Fibroblast of lung (primary cell): ENCODE measurements at regions not wholly inside any gene's neighbourhood (a gene's known extent, or its start where the extent isn't known, plus 50 kb on each side); places are given as distances from the start of the nearest gene placed in this dataset.

Experiments
- DNase-seq, 2 donors: peaks; one replicate each; pipeline versions ENCODE4 v3.0.0 to v3.0.0-alpha.2; 2010; ENCODE audit warnings: low read depth in 2 of 2
- H2AFZ ChIP-seq: 2 replicates; pipeline ENCODE4 v1.5.1; 2012; ENCODE audit warnings: low read length, control low read depth, inconsistent platforms
- H3K27ac ChIP-seq: 2 replicates; pipeline ENCODE4 v1.5.1; 2011; ENCODE audit warnings: low read length, control low read depth; ENCODE audit not compliant: insufficient read depth
- H3K27me3 ChIP-seq: 2 replicates; pipeline ENCODE4 v1.5.1; 2011; ENCODE audit warnings: mild to moderate bottlenecking, low read length; ENCODE audit not compliant: control insufficient read depth, insufficient read depth
- H3K36me3 ChIP-seq: 2 replicates; pipeline ENCODE4 v1.5.1; 2011; ENCODE audit warnings: low read length; ENCODE audit not compliant: control insufficient read depth, insufficient read depth
- H3K4me1 ChIP-seq: 2 replicates; pipeline ENCODE4 v1.5.1; 2011; ENCODE audit warnings: low read length; ENCODE audit not compliant: control insufficient read depth, insufficient read depth; ENCODE audit errors: extremely low read depth
- H3K4me2 ChIP-seq: 2 replicates; pipeline ENCODE4 v1.5.1; 2011; ENCODE audit warnings: low read length, control low read depth; ENCODE audit not compliant: insufficient read depth; ENCODE audit errors: extremely low read depth
- H3K4me3 ChIP-seq, 4 experiments: fragments of 200-600 bp in 1 of 4; sonication (generic) in 1 of 4; replicated peaks in 1 of 4; 2 replicates each; pipeline ENCODE4 v1.5.1; 2011 to 2016; ENCODE audit warnings: low read length in 4 of 4, low read depth in 3 of 4, mild to moderate bottlenecking in 3 of 4, control low read depth in 2 of 4, inconsistent platforms in 1 of 4, mixed read lengths in 1 of 4; ENCODE audit not compliant: insufficient read depth in 1 of 4; ENCODE audit errors: control extremely low read depth in 1 of 4
- H3K79me2 ChIP-seq: 2 replicates; pipeline ENCODE4 v1.5.1; 2012; ENCODE audit warnings: mild to moderate bottlenecking, low read length, inconsistent platforms; ENCODE audit not compliant: control insufficient read depth, insufficient read depth
- H3K9ac ChIP-seq: 2 replicates; pipeline ENCODE4 v1.5.1; 2011; ENCODE audit warnings: mild to moderate bottlenecking, low read length, control low read depth; ENCODE audit not compliant: insufficient read depth
- H3K9me3 ChIP-seq: 2 replicates; pipeline ENCODE4 v1.5.1; 2012; ENCODE audit warnings: low read depth, low read length; ENCODE audit not compliant: control insufficient read depth, insufficient read depth
- H4K20me1 ChIP-seq: 2 replicates; pipeline ENCODE4 v1.5.1; 2011; ENCODE audit warnings: low read length; ENCODE audit not compliant: control insufficient read depth, insufficient read depth; ENCODE audit errors: extremely low read depth
- CTCF ChIP-seq, 2 donors: IDR thresholded peaks in 1 of 2; conservative IDR thresholded peaks in 1 of 2; 1 replicate in 1 of 2; 2 replicates in 1 of 2; pipeline ENCODE4 v1.5.1; 2011 to 2012; ENCODE audit warnings: low read length in 2 of 2, control low read depth in 1 of 2, inconsistent platforms in 1 of 2, low read depth in 1 of 2, mild to moderate bottlenecking in 1 of 2
- EZH2 ChIP-seq: IDR thresholded peaks from 2 replicates; pipeline ENCODE4 v1.5.1; 2012; ENCODE audit warnings: low read length, control low read depth, mild to moderate bottlenecking; ENCODE audit errors: missing control alignments

DNA sequence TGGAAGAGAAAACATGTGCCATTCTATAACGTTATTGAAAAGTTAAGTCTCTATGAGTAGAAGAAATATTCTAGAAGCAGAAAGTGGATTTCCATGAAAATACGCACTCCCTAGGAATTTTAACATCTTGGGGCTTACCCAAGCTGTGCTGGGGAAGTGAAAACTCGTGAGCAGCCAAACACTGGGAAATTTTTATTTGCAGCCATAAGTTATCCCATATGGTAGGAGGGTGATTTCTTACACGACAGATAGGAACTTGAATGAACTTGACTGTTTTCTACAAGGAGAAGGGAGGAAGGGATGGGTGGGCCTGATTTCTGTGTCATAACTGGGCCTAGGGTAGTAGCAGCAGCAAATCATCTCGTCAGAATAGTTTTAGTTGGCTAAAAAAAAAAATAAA lies 272.6 kb downstream of the ETAA1 start:
- TF ChIP-seq CTCF (conservative IDR thresholded peaks at IDR 0.05 in 1 of 2, IDR thresholded peaks at IDR 0.05 in 1 of 2; ENCODE audit: low read depth in 1 of 2, low read length in 2 of 2) (no peak), EZH2 (no peak)
- Histone ChIP-seq H3K4me1 (no peaks in the 10 kb centered on the region), H2AFZ (no peak overlapping the region), H3K9ac (no peak overlapping the region), H3K27me3 (no peaks in the 10 kb centered on the region), H3K36me3 (no peaks in the 10 kb centered on the region), H3K79me2 (no peaks in the 10 kb centered on the region), H3K27ac (no peak overlapping the region), H3K9me3 (no peaks in the 10 kb centered on the region), H3K4me2 (no peak overlapping the region), H4K20me1 (no peaks in the 10 kb centered on the region), H3K4me3 (no peak overlapping the region)
- no peak for DNase-seq

GRCh38 chr2:67670747-67671183 lies 273.6 kb downstream of the ETAA1 start:
- DNase-seq, result no peak
- Histone ChIP-seq H3K27ac (no peak overlapping the region), H3K4me3 (no peak overlapping the region), H3K9ac (no peak overlapping the region), H4K20me1 (no peaks in the 10 kb centered on the region), H3K9me3 (no peaks in the 10 kb centered on the region), H3K36me3 (no peaks in the 10 kb centered on the region), H3K79me2 (no peaks in the 10 kb centered on the region), H3K4me2 (no peak overlapping the region), H3K4me1 (no peaks in the 10 kb centered on the region), H2AFZ (no peak overlapping the region), H3K27me3 (no peaks in the 10 kb centered on the region)
- TF ChIP-seq CTCF (conservative IDR thresholded peaks at IDR 0.05 in 1 of 2, IDR thresholded peaks at IDR 0.05 in 1 of 2; ENCODE audit: low read depth in 1 of 2, low read length in 2 of 2) (no peak), EZH2 (no peak)

DNA sequence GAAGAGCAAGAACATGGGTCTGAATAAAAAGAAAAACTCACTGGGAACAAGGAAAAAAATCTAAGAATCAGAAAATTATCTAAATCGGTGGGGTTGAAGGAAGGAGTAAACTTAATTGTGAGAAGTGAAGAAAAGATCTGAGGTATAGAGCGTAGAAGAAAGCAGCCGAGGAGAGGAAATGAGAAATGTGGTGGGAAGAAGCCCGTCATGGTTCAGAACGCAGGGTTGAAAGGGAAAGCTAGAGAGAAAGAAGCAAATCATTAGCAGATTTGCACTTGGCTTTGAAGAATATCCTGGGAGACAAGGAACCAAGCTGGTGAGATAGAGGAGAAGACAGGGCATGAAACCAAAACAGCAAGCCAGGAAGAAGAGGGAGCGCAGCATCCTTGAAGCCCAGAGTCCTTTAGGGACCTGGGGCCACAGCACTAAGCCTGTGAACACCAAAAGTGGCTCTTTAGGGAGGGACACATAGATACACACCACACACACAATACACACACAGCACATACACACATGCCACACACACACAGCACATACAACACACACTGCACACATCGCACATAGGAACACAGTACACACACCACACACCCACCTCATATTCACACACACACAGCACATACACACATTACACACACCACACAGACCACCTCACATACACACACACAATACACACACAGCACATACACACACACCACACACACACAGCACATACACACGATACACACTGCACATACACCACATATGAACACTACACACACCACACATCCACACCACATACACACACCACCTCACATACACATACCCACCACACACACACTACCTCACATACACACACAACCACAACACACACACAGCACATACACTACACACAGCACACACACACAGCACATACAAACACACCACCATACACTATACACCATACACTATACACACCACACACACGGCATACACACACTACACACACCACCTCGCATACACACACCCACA lies 274.6 kb downstream of the ETAA1 start:
- no peaks in the 10 kb centered on the region for H3K4me1 ChIP-seq
- DNase-seq, result no peak
- H3K27ac ChIP-seq, result no peak overlapping the region
- H3K36me3 ChIP-seq, result no peaks in the 10 kb centered on the region
- TF ChIP-seq EZH2 (no peak), CTCF (conservative IDR thresholded peaks at IDR 0.05 in 1 of 2, IDR thresholded peaks at IDR 0.05 in 1 of 2; ENCODE audit: low read depth in 1 of 2, low read length in 2 of 2) (no peak)
- H3K9me3 ChIP-seq, result no peaks in the 10 kb centered on the region
- H3K9ac ChIP-seq, result no peak overlapping the region
- H3K27me3 ChIP-seq, result no peaks in the 10 kb centered on the region
- no peaks in the 10 kb centered on the region for H3K79me2 ChIP-seq
- no peak overlapping the region for H2AFZ ChIP-seq
- no peak overlapping the region for H3K4me2 ChIP-seq
- H3K4me3 ChIP-seq, result no peak overlapping the region
- no peaks in the 10 kb centered on the region for H4K20me1 ChIP-seq
